LNCAP (cell line): ENCODE measurements at regions not wholly inside any gene's neighbourhood (a gene's known extent, or its start where the extent isn't known, plus 50 kb on each side); places are given as distances from the start of the nearest gene placed in this dataset.

Experiments
- CTCF ChIP-seq: fragments of 450-650 bp; IDR thresholded peaks from 2 replicates; pipeline ENCODE4 v1.5.1; 2017; ENCODE audit warnings: mild to moderate bottlenecking

GRCh38 chr10:61042533-61042932 is 98.5 kb upstream of the RHOBTB1 start:
- TF ChIP-seq CTCF = no peak

- TF ChIP-seq CTCF = no peak
Observed at GRCh38 chr10:61040399-61041016, 96.5 kb upstream of the RHOBTB1 start.

GRCh38 chr10:61039868-61040267 is 95.9 kb upstream of the RHOBTB1 start:
- no peak for TF ChIP-seq CTCF

- TF ChIP-seq CTCF = no peak
Observed at GRCh38 chr10:61031341-61031740, 87.4 kb upstream of the RHOBTB1 start.

GRCh38 chr10:61029411-61029810 is 85.4 kb upstream of the RHOBTB1 start:
- TF ChIP-seq CTCF = no peak

- no peak for TF ChIP-seq CTCF
Observed at GRCh38 chr10:61028861-61029361, 84.9 kb upstream of the RHOBTB1 start.

GRCh38 chr10:61024856-61025201 is 80.8 kb upstream of the RHOBTB1 start:
- peak; percentile 65 for TF ChIP-seq CTCF
